GM18909 (cell line): ENCODE measurements at regions not wholly inside any gene's neighbourhood (a gene's known extent, or its start where the extent isn't known, plus 50 kb on each side); places are given as distances from the start of the nearest gene placed in this dataset.
"Not testable (repeated sequence)": the region's sequence is repeated elsewhere in the genome, so short reads cannot be mapped to it uniquely, and the experiment has no call there.

Experiments
- ATAC-seq: cut with Tn5 transposase; IDR thresholded peaks from one replicate; pipeline ENCODE4 v1.9.1; 2021; ENCODE audit warnings: mild to moderate bottlenecking; ENCODE audit not compliant: unreplicated experiment, poor library complexity

GRCh38 chr9:87040410-87041009, 93.2 kb upstream of the GAS1 start:
- no peak for ATAC-seq

DNA sequence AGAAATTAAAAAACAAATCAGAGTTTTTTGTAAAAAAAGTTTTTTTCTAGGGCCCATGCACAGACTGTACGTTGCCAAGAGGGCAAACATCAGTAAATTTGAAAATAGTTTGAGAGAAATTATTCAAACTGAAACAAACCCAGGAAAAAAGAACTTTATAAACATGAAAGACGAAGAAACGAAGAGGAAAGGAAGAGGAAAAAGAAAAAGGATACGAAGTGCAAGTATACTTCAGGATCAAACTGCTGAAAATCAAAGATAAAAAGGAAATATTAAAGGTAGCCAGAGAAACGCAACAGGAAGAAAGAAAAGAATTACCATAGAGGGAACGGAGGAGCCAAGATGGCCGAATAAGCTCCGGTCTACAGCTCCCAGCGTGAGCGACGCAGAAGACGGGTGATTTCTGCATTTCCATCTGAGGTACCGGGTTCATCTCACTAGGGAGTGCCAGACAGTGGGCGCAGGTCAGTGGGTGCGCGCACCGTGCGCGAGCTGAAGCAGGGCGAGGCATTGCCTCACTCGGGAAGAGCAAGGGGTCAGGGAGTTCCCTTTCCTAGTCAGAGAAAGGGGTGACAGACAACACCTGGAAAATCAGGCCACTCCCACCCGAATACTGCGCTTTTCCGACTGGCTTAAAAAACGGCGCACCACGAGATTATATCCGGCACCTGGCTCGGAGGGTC, 94.4 kb upstream of the GAS1 start:
- ATAC-seq: not testable (repeated sequence)

DNA sequence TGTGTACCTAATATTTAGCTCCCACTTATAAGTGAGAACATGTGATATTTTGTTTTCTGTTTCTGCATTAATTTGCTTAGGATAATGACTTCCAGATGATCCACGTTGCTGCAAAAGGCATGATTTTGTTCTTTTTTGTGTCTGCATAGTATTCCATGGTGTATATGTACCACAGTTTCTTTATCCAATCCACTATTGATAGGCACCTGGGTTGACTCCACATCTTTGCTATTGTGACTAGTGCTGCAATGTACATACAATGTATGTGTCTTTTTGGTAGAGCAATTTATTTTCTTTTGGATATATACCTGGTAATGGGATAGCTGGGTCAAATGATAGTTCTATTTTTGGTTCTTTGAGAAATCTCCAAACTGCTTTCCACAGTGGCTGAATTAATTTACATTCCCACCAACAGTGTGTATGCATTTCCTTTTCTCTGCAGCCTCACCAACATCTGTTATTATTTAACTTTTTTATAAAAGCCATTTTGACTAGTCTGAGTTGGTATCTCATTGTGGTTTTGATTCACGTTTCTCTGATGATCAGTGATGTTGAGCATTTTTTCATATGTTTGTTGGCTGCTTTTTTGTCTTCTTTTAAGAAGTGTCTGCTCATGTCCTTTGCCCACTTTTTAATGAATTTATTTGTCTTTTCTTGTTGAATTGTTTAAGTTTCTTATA, 102.8 kb upstream of the GAS1 start:
- not testable (repeated sequence) for ATAC-seq

DNA sequence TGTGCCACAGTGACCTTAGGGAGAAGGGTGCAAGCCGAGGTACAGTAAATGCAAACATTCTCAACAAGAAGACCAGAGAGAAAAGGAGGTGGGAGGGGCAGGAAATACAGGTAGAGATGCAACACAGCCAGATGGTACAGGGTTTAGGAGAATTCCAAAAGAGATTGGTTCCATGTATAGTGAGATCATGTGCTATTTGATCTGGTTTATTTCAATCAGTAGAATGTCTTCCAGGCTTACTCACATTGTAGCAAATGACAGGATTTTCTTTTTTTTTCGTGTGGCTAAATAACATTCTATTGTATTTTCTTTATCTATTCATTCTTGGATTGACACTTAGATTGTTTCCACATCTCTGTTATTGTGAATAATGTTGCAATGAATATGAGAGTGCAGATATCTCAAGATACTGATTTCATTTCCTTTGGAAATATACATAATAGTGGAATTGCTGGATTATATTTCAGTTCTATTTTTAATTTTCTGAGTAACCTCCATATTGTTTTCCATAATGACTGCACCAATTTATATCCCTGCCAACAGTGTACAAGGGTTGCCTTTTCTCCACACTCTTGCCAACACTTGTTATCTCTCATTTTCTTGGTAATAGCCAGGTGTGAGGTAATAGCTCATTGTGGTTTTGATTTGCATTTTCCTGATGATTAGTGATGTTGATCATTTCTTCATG, 107.8 kb upstream of the GAS1 start:
- ATAC-seq: no peak

DNA sequence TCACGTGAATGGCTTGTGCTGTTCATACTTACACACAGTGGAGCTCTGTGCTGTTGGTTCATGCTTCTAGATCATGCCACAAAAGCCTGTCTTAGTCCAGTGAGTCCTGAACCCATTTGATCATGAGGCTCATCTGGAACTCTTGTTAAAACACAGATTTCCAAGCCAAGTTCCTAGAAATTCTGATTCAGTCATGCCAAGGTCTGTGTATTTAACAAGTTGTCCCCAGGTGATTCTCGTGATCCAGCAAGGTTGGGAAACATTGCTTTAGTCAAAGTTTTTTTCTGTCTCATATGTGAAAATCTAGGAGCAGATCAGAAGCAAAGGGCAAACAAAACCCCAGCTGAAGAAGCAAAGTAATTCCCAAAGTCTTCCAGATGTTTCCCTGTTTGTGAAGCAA, 112.5 kb upstream of the GAS1 start:
- no peak for ATAC-seq

GRCh38 chr9:87062746-87063145, 115.4 kb upstream of the GAS1 start:
- no peak for ATAC-seq

DNA sequence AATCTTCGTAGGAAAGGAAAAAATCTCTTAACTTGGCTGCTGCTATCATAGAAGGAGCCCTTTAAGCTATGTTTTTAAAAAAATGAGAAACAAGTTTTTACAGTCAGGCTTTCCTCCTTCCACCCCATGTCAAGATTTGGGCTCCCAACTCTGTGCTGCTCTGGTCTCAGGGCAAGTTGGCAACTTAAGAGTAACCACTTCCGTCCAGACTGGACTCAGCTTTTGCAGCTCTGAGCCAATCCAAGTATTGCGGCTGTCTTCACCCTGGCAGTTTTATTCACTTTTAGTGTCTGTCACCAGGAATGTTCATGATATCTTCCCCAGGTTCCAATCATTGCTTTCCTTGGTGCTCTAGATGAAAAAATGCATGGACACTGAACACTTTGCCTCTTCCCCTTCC, 115.9 kb upstream of the GAS1 start:
- no peak for ATAC-seq

GRCh38 chr9:87063871-87064270, 116.6 kb upstream of the GAS1 start:
- ATAC-seq: no peak

DNA sequence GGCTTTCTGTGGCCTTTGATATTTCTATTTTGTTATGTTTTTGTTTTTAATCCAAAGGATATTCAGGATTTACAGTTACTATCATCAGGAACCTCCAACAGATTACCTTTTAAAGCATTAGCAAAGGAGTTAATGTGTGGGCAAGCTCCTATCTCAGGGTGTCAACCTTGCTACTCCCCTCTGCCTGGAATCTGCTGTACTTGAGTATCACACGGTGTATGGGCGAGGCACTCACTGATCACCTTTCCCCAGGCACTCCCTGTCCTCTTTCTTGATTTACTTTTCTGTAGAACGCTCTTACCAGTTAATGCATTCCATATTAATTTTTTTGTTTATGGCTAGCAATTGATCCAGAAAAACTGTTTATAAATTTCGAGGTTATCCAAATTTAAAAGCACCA, 117.0 kb upstream of the GAS1 start:
- no peak for ATAC-seq

GRCh38 chr9:87065981-87066380, 118.7 kb upstream of the GAS1 start:
- no peak for ATAC-seq

- no peak for ATAC-seq
These were observed 120.1 kb upstream of the GAS1 start for GRCh38 chr9:87067426-87067825.

- ATAC-seq: no peak
These were observed 121.0 kb upstream of the GAS1 start for GRCh38 chr9:87068177-87068840.

DNA sequence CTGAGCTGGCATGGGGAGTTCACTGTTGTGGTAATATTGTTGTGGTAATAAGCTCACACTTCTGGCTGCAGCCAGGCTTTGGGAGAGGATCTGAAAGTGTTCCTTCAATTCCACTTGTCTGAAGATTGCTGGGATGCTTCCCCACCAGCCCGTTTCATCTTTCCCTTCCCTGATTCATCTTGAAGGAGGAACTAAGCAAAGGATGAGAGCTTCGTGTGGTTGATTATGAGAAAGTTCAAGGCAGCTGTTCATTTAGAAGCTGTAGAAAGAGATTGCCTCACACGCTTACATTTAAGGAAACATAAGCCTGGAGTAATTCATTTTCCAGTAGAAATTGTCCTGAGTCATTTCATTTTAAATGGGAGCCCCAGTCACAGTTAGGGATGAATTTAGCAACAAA, 122.4 kb upstream of the GAS1 start:
- no peak for ATAC-seq

GRCh38 chr9:87070336-87070735, 123.0 kb upstream of the GAS1 start:
- no peak for ATAC-seq

GRCh38 chr9:87071473-87071872, 124.2 kb upstream of the GAS1 start:
- no peak for ATAC-seq

DNA sequence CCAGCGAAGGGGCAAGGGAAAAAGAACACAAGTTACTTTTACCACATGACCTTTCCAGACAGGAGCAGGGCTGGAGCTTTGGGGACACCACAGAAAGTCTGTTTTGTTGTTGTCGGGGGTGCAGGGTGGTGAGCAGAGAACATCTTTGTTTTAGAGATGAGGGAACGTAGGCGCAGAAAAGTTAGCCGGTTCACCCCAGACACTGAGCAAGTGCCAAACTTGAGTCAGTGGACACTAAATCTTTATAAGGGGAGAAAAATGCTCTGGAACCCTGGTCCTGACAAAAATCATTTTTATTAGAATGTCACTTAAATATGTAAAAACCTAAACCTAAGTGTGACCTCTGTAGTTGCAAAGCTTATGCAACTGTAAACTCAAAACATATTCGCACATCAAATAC, 126.4 kb upstream of the GAS1 start:
- no peak for ATAC-seq

- no peak for ATAC-seq
These were observed 128.2 kb upstream of the GAS1 start for GRCh38 chr9:87075537-87075936.

DNA sequence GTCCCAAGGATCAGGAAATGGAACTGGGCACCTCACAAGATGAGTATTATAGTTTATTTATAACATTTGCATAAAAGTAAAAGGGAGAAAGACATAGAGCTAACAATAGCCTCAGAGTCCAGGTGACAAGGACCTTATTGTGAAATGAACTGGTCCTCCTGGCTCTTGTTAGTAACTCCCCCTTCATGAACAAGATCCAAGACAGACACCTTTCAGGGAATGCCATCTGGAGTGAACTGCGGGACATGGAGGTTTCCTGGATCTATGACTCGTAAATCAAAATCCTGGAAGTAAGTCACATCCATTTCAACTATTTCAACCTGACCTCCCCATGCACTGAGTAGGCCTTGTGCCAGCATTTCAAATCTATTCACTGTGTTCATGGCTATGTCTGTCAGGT, 129.5 kb upstream of the GAS1 start:
- ATAC-seq: no peak

- no peak for ATAC-seq
These were observed 130.7 kb upstream of the GAS1 start for GRCh38 chr9:87077986-87078385.

DNA sequence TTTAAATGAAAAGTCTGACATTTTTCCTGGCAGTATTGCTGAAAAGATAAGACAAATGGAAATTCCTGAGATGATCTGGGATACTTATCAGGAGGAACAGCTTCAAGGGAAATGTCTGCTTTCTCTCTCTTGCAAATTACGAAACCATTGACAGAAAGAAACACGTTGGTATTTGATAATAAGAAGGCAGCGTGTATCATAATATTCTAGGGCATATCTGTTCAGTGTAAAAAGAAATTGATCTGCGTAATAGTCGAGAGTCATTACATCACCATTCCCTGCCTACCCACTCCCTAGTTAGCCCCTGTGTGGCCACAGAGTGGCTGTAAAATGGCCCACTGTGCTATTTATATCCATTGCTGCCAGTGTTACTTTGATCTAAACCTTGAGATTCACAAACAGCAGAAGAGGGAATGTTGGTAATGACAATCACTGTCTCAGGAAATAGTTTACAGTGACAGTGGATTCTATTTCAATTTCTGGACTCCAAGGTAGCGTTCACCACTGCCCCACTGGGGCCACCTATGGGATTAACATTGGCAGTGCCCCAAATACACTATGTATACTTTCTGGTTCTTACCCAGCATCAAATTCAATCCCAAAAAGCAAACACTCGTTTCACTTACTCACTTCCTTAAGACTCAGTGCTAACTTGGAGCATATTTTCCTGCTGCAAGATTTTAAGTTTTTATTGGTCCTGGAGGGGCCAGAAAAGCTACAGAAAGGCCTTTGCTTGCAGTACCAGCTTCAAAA, 133.4 kb upstream of the GAS1 start:
- ATAC-seq: no peak
